HG03378 (cell line): ENCODE measurements at regions not wholly inside any gene's neighbourhood (a gene's known extent, or its start where the extent isn't known, plus 50 kb on each side); places are given as distances from the start of the nearest gene placed in this dataset.

ENCODE experiments used
- ATAC-seq: cut with Tn5 transposase; IDR thresholded peaks from one replicate; pipeline ENCODE4 v1.9.1; 2021; ENCODE audit warnings: mild to moderate bottlenecking, moderate library complexity; ENCODE audit not compliant: unreplicated experiment

DNA sequence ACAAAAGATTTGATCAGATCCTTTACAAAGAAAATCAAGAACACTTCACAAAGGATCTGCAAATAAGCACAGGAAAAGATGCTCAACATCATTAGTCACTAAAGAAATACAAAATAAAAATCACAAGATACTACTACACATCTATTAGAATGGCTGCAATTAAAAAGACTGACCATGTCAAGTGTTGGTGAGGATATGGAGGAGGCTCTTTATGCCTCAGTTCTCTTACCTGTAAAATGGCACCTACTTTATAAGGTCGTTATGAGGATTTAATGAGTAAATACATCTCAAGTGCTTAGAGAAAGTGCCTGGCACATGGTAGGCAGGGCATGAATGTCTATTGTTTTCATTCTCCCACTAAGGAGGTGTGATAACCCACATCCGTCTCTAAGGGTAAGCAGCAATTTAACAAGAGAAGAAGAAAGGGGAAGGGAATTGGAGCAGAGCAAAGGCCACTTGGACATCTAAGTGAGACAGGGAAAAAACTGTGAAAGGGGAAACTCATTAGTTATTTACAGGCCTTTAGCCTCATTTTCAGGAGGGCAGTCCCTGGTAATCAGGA lies 157.5 kb upstream of the NFE2L3 start:
- ATAC-seq, result no peak

DNA sequence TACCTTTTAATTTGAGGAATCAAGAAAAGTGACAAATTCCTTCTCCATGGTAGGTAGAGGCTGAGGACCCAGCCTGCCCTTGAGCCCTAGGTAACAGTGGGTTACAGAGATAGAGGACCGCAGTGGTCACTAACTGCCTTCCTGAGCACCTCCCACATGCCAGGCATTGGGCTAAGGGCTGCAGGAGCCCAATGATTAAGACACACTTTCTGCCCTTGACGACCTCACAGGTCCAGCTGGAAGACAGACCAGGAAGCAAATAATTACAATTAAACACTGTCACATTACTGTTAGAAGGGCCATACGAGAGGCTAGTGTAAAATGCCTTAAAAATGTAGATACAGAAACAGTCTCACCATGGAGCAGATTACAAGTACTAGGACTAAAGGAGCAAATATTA lies 156.8 kb upstream of the NFE2L3 start:
- ATAC-seq, result no peak

GRCh38 chr7:25996006-25996408 lies 156.0 kb upstream of the NFE2L3 start:
- no peak for ATAC-seq

GRCh38 chr7:25998499-25998898 lies 153.5 kb upstream of the NFE2L3 start:
- no peak for ATAC-seq

DNA sequence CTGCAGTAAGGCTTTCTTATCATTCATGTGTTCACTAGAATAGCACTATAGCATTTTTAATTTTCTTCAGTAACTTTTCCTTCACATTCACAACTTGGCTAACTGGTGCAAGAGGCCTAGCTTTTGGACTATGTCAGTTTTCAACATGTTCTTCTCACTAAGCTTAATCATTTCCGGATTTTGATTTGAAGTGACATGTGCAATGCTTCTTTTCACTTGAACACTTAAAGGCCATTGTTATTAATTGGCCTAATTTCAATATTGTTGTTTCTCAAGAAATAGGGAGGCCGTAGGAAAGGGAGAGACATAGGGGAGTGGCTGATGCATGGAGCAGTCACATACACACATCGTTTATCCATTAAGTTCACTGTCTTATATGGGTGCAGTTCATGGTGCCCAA lies 151.2 kb upstream of the NFE2L3 start:
- no peak for ATAC-seq

GRCh38 chr7:26001662-26002244 lies 150.2 kb upstream of the NFE2L3 start:
- no peak for ATAC-seq

DNA sequence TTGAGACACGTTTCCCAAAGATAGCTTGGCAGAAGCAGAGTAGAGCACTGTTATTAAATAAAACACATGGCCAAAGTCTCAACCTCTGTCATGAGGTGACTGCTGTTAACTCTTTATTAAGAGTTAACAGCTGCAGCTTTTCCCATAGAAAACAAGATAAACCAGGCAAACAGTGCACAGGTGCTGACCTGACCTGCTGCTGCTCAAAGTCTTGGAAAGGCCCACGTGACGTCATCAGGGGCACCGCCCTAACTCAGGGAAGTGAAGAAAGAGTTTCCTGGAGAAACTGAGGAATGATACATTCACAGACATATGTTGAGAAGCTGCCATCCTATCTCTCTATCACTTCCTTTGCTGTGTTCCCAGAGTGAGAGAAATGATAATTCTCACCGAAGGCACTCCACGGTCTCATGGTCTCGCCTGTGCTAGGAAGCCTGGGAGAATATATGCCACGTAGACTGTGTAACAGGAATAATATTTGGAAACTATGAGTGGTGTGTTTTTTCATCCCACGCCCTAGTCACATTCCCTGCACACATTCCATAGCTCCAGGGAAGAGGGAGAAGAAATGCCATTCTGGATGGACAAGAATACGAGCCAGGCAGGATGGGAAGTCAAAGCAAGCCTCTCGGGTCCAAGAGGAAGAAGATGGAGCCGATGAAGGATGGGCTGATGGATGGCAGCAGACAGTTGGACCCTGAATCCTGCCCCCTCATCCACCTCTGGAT lies 146.2 kb upstream of the NFE2L3 start:
- ATAC-seq, result no peak

DNA sequence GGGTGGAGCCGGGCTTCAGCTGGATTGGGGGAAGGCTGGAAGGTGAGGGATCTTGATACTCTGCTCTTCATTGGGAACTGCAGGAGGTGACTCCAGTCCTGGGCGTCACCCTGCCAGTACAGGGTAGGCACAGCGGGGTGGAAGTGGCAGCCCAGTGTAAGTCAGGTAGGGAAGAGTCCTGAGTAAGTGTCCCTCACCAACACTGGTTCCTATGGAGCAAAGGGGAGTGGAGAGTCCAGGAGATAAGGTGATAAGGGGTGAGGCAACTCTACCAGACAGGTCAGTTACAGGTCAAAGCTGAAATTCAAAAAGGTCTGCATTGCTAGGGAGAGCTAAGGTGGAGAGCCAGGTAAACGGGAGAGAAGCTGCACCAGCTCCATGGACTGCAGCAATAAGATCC lies 145.6 kb upstream of the NFE2L3 start:
- ATAC-seq, result no peak

DNA sequence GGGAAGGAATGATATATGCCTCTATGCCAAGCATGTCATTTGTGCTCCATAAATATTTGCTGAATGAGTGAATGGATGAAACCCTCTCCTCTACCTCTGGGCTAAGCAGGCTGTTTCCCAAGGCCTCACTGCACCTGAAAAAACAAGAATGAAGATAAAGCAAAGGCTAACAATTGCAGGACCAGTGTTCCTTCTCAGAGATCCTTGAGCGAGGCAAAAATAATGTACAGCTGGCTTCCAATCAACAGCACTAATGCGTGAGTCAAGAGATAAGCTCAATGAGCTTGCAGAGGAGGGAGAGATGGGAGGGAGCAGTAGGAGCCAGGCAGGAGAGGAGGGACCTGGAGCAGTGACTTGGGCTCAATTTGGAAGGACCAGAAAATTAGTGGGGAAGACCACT lies 144.5 kb upstream of the NFE2L3 start:
- ATAC-seq, result no peak

DNA sequence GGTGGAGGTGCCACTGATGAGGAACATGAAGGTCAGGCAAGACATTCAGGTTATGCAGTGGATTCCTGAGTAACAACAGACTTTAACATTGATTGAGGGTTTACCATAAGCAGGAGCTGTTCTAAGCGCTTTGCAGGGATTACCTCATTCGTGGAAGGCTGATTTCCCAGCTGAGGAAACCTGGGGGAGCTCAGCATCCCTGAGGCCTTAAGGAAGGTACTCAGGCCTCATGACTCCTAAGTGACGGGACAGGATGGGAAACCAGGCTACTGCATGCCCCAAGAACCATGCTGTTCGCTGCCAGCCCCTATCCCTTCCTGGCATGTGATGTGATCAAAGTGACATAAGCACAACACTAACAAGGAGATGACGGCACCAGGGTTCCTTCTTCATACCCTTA lies 143.6 kb upstream of the NFE2L3 start:
- ATAC-seq, result no peak

GRCh38 chr7:26011039-26011696 lies 140.8 kb upstream of the NFE2L3 start:
- peak; percentile 74 for ATAC-seq

- no peak for ATAC-seq
Observed at GRCh38 chr7:26013551-26014083, 138.4 kb upstream of the NFE2L3 start.

- no peak for ATAC-seq
Observed at GRCh38 chr7:26022982-26023381, 129.0 kb upstream of the NFE2L3 start.

- no peak for ATAC-seq
Observed at GRCh38 chr7:26029911-26030310, 122.1 kb upstream of the NFE2L3 start.

DNA sequence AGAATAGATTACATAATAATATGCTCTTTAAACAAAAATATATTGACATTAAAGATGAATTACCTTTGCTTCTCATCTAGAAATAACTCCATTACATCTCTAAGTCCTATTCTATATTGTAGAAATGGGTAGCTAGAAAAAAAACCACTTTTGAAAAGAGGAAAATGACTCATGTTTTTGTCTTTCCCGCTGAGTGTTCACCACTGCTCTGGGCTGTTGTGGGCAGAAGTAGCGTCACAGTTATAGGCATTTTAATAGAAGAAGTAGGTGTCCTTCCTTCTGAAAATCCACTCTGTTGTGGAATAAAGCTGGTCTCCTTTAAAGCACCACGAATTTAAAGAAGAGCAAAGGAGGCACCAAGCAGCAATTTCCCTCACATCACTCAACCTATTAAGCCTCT lies 117.6 kb upstream of the NFE2L3 start:
- ATAC-seq, result no peak

- ATAC-seq, result no peak
Observed at GRCh38 chr7:26035552-26035951, 116.4 kb upstream of the NFE2L3 start.

DNA sequence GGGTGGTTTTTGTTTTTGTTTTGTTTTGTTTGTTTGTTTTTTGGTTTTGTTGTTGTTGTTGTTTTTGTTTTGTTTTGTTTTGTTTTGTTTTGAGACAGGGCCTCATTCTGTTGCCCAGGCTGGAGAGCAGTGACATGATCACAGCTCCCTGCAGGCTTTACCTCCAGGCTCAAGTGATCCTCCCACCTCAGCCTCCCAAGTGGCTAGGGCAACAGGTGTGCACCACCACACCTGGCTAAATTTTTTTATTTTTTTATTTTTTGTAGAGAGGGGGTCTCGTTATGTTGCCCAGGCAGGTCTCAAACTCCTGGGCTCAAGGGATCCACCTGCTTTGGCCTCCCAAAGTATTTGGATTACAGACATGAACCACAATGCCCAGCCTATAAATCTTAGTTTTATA lies 115.9 kb upstream of the NFE2L3 start:
- no peak for ATAC-seq

- ATAC-seq, result no peak
Observed at GRCh38 chr7:26038201-26038990, 113.6 kb upstream of the NFE2L3 start.

DNA sequence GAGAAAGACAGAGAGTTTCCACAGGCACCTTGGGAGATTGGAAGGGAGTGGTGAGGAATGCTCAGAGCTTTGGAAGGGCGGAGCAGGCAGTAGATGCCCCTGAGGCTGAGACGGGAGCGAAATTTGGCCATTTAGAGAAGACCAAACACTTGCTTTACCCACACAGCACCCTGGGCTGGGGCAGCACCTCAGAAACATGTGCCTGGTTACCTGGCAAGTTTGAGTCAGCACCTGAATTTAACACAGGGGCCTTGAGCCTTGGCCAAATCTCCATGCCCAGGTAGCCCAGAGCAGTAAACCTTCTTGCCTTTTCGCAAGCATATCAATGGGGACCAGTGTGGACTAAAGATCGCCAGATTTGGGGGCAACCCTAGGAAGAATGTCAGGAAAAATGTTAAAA lies 111.9 kb upstream of the NFE2L3 start:
- no peak for ATAC-seq

GRCh38 chr7:26042237-26042636 lies 109.8 kb upstream of the NFE2L3 start:
- ATAC-seq, result no peak

DNA sequence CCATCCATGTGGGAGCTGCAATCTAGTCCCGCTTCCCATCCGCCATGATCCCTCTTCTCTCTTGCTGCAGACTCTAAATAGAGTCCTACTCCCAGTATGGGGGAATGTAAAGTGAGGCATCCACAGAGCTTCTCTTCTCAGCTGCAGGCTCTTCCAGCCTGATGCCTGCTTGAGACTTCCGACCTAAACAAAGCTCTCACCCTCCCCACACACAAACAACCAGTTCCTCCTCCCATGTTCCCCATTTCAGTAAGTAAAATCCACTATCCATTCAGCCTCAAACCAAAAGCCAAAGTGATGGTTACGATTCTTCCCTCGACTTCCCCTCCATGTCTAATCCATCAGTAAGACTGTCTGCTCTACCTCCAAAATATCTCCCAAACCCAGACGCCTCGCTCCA lies 108.2 kb upstream of the NFE2L3 start:
- no peak for ATAC-seq
